Neural cell (in vitro differentiated cells): ENCODE measurements at regions not wholly inside any gene's neighbourhood (a gene's known extent, or its start where the extent isn't known, plus 50 kb on each side); places are given as distances from the start of the nearest gene placed in this dataset.

Experiments used
- EZH2 ChIP-seq: fragments of 200-600, 300-800 bp; shearing (Covaris generic), sonication (generic); IDR thresholded peaks from 2 replicates; pipeline ENCODE4 v1.6.1; 2014; ENCODE audit warnings: antibody characterized with exemption, low read length, borderline replicate concordance, mild to moderate bottlenecking; ENCODE audit not compliant: insufficient read depth, poor library complexity, severe bottlenecking
- MXI1 ChIP-seq: fragments of 450-650 bp; conservative IDR thresholded peaks from 2 replicates; pipeline ENCODE4 v1.6.1; 2014; ENCODE audit warnings: antibody characterized with exemption, mild to moderate bottlenecking; ENCODE audit not compliant: poor library complexity, severe bottlenecking
- POLR2AphosphoS5 ChIP-seq: IDR thresholded peaks from 2 replicates; pipeline ENCODE4 v1.6.1; 2012
- TF ChIP-seq, protein P1 (sequence below): fragments of 450-650 bp; IDR thresholded peaks from 2 replicates; pipeline ENCODE4 v1.5.1; 2014; ENCODE audit warnings: antibody characterized with exemption, mild to moderate bottlenecking, moderate library complexity; ENCODE audit not compliant: poor library complexity, severe bottlenecking
- TF ChIP-seq, protein P2 (sequence below): IDR thresholded peaks from 2 replicates; pipeline ENCODE4 v1.6.1; 2012; ENCODE audit warnings: borderline replicate concordance

DNA sequence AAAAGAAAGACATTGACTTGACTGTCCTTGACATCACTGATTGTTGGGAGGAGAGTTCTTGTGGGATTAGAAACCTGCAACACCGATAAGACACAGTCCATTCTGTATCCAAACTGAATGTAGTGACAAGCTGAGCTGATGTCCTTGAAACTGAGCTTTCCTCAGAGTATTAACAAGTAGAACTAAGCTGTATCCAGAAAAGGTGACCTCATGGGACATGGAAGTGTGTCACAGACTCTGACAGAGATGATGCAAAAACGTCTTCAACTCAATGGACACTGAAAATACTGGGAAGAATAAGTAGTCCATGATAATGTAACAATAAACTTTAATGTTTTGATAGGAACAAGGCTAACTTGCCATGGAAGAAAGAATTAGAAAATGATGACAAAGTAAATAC, 690.1 kb downstream of the CDH18 start:
- TF ChIP-seq, protein P1, sequence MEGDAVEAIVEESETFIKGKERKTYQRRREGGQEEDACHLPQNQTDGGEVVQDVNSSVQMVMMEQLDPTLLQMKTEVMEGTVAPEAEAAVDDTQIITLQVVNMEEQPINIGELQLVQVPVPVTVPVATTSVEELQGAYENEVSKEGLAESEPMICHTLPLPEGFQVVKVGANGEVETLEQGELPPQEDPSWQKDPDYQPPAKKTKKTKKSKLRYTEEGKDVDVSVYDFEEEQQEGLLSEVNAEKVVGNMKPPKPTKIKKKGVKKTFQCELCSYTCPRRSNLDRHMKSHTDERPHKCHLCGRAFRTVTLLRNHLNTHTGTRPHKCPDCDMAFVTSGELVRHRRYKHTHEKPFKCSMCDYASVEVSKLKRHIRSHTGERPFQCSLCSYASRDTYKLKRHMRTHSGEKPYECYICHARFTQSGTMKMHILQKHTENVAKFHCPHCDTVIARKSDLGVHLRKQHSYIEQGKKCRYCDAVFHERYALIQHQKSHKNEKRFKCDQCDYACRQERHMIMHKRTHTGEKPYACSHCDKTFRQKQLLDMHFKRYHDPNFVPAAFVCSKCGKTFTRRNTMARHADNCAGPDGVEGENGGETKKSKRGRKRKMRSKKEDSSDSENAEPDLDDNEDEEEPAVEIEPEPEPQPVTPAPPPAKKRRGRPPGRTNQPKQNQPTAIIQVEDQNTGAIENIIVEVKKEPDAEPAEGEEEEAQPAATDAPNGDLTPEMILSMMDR = no peak
- no peak for TF ChIP-seq EZH2
- TF ChIP-seq POLR2AphosphoS5 = no peak
- TF ChIP-seq, protein P2, sequence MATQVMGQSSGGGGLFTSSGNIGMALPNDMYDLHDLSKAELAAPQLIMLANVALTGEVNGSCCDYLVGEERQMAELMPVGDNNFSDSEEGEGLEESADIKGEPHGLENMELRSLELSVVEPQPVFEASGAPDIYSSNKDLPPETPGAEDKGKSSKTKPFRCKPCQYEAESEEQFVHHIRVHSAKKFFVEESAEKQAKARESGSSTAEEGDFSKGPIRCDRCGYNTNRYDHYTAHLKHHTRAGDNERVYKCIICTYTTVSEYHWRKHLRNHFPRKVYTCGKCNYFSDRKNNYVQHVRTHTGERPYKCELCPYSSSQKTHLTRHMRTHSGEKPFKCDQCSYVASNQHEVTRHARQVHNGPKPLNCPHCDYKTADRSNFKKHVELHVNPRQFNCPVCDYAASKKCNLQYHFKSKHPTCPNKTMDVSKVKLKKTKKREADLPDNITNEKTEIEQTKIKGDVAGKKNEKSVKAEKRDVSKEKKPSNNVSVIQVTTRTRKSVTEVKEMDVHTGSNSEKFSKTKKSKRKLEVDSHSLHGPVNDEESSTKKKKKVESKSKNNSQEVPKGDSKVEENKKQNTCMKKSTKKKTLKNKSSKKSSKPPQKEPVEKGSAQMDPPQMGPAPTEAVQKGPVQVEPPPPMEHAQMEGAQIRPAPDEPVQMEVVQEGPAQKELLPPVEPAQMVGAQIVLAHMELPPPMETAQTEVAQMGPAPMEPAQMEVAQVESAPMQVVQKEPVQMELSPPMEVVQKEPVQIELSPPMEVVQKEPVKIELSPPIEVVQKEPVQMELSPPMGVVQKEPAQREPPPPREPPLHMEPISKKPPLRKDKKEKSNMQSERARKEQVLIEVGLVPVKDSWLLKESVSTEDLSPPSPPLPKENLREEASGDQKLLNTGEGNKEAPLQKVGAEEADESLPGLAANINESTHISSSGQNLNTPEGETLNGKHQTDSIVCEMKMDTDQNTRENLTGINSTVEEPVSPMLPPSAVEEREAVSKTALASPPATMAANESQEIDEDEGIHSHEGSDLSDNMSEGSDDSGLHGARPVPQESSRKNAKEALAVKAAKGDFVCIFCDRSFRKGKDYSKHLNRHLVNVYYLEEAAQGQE = no peak
- no peak for TF ChIP-seq MXI1
